Calu3 (cell line): ENCODE measurements at regions not wholly inside any gene's neighbourhood (a gene's known extent, or its start where the extent isn't known, plus 50 kb on each side); places are given as distances from the start of the nearest gene placed in this dataset.
A peak's percentile ranks its signal among the peaks of the same experiment; 100 is the strongest.

Experiments used
- BruUV-seq: library from RNA; stranded (reverse); fragments of 400-500 nt; replicated peaks from 2 replicates; lab custom pipeline; 2021; lab: Mats Ljungman, UMichigan
- CTCF ChIA-PET: fragments of 300-600 bp; sonication (Branson Sonifier 250); formaldehyde crosslinking; loops from one replicate; lab custom pipeline; 2022; ENCODE audit warnings: antibody characterized with exemption; lab: Charles Lee
- DNase-seq: peaks from one replicate; pipeline ENCODE4 v3.0.0; 2022
- H3K27ac Mint-ChIP-seq: one replicate; pipeline ENCODE4 v1.8.0; 2022; ENCODE audit warnings: mixed read lengths; ENCODE audit not compliant: unreplicated experiment
- H3K27me3 Mint-ChIP-seq: one replicate; pipeline ENCODE4 v1.8.0; 2022; ENCODE audit warnings: mixed read lengths; ENCODE audit not compliant: unreplicated experiment
- H3K36me3 Mint-ChIP-seq: one replicate; pipeline ENCODE4 v1.8.0; 2022; ENCODE audit warnings: mild to moderate bottlenecking, moderate library complexity, mixed read lengths; ENCODE audit not compliant: insufficient read depth, unreplicated experiment
- H3K4me1 Mint-ChIP-seq: one replicate; pipeline ENCODE4 v1.8.0; 2022; ENCODE audit warnings: mild to moderate bottlenecking, low read depth, mixed read lengths; ENCODE audit not compliant: unreplicated experiment
- H3K4me3 Mint-ChIP-seq: one replicate; pipeline ENCODE4 v1.8.0; 2022; ENCODE audit warnings: mild to moderate bottlenecking, low read depth, moderate library complexity, mixed read lengths; ENCODE audit not compliant: unreplicated experiment
- H3K9me3 Mint-ChIP-seq: one replicate; pipeline ENCODE4 v1.8.0; 2022; ENCODE audit warnings: low read depth, mixed read lengths; ENCODE audit not compliant: unreplicated experiment
- intact Hi-C: fragments of 100-400 bp; cut with micrococcal nuclease; formaldehyde crosslinking; loops from one replicate; pipeline ENCODE4 v1.10.0; 2022; ENCODE audit not compliant: unreplicated experiment
- TF ChIP-seq, protein P1 (sequence below): fragments of 200-600 bp; IDR thresholded peaks from one replicate; pipeline ENCODE4 v1.8.0; 2022; ENCODE audit warnings: antibody characterized with exemption; ENCODE audit not compliant: unreplicated experiment

DNA sequence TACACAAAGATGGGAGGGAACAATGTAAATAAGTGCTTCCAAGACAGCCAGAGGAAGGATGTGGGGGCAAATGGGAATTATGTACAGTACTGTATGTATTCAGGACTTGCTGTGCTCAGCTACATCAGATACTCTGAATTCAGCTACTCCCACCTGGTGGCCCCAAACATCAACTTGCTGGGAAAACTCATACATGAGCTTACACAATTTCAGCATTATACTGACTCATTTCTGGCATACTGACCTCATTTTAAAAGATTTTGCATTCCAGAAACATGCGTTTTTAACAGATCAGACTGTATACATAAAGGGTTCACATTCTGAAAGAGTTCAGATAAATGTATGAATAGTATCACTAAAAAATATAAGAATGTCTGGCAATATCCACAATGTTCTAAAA is 59.7 kb downstream of the GPX5 start:
- no peak for DNase-seq
- BruUV-seq = no TSS peak
- H3K27me3 Mint-ChIP-seq = no peaks in the 10 kb centered on the region
- CTCF ChIA-PET = interaction anchor here (0.9 to 2.4 kb wide), 2 partner anchors 19 to 89 kb away, joined by 4 to 7 read pairs; no protein-coding TSS in a partner anchor
- peaks cover 36% of the 10 kb centered on the region for H3K36me3 Mint-ChIP-seq
- no peak overlapping the region for H3K4me3 Mint-ChIP-seq
- H3K27ac Mint-ChIP-seq = no peak overlapping the region
- intact Hi-C loops = loop anchor here (5.0 to 10.0 kb wide), 6 partner anchors 43 to 461 kb away; partner anchors contain the start of genes NKAPL, ZKSCAN4, ZSCAN12 and ZSCAN16
- H3K4me1 Mint-ChIP-seq = peaks cover 35% of the 10 kb centered on the region
- H3K9me3 Mint-ChIP-seq = no peaks in the 10 kb centered on the region
- TF ChIP-seq, protein P1, sequence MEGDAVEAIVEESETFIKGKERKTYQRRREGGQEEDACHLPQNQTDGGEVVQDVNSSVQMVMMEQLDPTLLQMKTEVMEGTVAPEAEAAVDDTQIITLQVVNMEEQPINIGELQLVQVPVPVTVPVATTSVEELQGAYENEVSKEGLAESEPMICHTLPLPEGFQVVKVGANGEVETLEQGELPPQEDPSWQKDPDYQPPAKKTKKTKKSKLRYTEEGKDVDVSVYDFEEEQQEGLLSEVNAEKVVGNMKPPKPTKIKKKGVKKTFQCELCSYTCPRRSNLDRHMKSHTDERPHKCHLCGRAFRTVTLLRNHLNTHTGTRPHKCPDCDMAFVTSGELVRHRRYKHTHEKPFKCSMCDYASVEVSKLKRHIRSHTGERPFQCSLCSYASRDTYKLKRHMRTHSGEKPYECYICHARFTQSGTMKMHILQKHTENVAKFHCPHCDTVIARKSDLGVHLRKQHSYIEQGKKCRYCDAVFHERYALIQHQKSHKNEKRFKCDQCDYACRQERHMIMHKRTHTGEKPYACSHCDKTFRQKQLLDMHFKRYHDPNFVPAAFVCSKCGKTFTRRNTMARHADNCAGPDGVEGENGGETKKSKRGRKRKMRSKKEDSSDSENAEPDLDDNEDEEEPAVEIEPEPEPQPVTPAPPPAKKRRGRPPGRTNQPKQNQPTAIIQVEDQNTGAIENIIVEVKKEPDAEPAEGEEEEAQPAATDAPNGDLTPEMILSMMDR = no peak

- CTCF ChIA-PET = interaction anchor here (0.5 to 2.4 kb wide), 6 partner anchors 20 to 230 kb away, joined by 3 to 7 read pairs (median 4); no protein-coding TSS in a partner anchor
- no peak for DNase-seq
- TF ChIP-seq, protein P1 = no peak
- intact Hi-C loops = loop anchor here (5.0 to 10.0 kb wide), 6 partner anchors 44 to 462 kb away; partner anchors contain the start of genes NKAPL, ZKSCAN4, ZSCAN12 and ZSCAN16
- BruUV-seq = no TSS peak
- Mint-ChIP-seq H3K27me3 (no peaks in the 10 kb centered on the region), H3K4me3 (peak overlapping the region; percentile 91), H3K36me3 (peaks cover 36% of the 10 kb centered on the region), H3K4me1 (peaks cover 39% of the 10 kb centered on the region), H3K27ac (peak overlapping the region; percentile 89), H3K9me3 (no peaks in the 10 kb centered on the region)
These were observed 60.6 kb downstream of the GPX5 start for GRCh38 chr6:28586324-28586723.

DNA sequence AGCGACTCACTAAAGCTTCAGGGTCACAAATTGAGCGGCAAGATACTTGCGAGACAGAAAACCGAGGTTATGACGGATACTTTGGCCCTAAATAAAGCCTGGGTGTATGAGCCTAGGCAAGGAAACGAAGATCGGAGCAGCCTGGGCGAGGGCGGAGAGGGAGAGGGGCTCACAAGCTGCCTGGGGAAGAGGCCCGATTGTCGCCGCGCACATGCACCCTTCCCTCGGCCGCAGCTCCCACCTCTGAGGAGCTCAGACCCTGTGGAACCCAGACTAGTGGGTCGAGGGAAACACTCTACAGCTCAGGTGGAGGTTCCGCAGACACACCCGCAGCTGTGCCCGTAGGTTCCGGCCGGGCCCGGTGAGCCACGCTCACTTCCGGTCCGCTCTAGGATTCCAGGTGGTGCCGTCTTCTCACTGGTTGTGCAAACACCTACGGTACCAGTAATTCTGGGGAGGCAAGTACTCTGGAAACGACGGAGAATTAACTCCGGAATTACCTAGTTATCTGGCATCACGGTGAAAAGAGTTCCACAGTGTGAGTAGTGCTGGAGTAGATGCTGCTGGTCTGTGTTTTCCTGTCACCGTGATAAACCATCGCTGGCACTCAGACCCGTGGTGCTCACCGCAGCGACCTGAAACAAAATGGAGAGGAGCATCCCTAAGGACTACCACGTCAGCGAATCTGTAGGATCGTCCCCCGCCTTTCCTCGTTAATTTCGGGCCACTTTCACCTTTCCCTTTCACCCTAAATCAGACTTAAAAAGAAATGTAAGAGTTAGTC is 61.5 kb downstream of the GPX5 start:
- intact Hi-C loops = loop anchor here (5.0 to 10.0 kb wide), 6 partner anchors 45 to 462 kb away; partner anchors contain the start of genes NKAPL, ZKSCAN4, ZSCAN12 and ZSCAN16

DNA sequence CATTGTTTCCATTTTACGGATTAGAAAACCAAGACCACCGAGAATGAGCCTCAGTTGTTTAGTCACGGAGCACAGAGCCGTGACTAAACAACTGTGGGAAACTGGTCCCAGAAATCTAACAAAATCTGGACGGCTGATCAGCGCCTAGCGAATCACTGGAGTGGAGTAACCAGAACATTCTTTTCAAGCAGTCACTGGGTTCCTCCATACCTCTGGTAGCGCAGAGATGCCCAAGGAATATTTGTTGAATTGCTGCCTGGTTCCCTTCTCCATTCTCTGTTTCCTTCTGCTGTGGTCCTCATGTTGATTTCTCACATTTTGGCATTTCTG is 62.0 kb downstream of the GPX5 start:
- CTCF ChIA-PET = interaction anchor here (0.5 to 1.0 kb wide), 2 partner anchors 62 to 92 kb away, joined by 3 read pairs; no protein-coding TSS in a partner anchor
- H3K36me3 Mint-ChIP-seq = peaks cover 36% of the 10 kb centered on the region
- H3K27me3 Mint-ChIP-seq = no peaks in the 10 kb centered on the region
- peak overlapping the region; percentile 89 for H3K27ac Mint-ChIP-seq
- H3K4me1 Mint-ChIP-seq = peaks cover 39% of the 10 kb centered on the region
- H3K9me3 Mint-ChIP-seq = no peaks in the 10 kb centered on the region
- intact Hi-C loops = loop anchor here (2.0 to 10.0 kb wide), 7 partner anchors 45 to 463 kb away; partner anchors contain the start of genes NKAPL, ZKSCAN4, ZSCAN12 and ZSCAN16
- DNase-seq = no peak
- H3K4me3 Mint-ChIP-seq = peak overlapping the region; percentile 91
- TF ChIP-seq, protein P1 = no peak
- no TSS peak for BruUV-seq

More for the DNA sequence above, 61.5 kb downstream of the GPX5 start:
- Mint-ChIP-seq H3K36me3 (peaks cover 36% of the 10 kb centered on the region), H3K4me3 (peak overlapping the region; percentile 91), H3K9me3 (no peaks in the 10 kb centered on the region), H3K27ac (peak overlapping the region; percentile 89), H3K4me1 (peaks cover 39% of the 10 kb centered on the region), H3K27me3 (no peaks in the 10 kb centered on the region)
- no TSS peak for BruUV-seq
- DNase-seq = peak; percentile 84
- TF ChIP-seq, protein P1 = no peak
- CTCF ChIA-PET = interaction anchor here (0.5 to 2.4 kb wide), 9 partner anchors 20 to 231 kb away, joined by 3 to 7 read pairs (median 3); no protein-coding TSS in a partner anchor
